ENCODE measurements at regions not wholly inside any gene's neighbourhood (a gene's known extent, or its start where the extent isn't known, plus 50 kb on each side); places are given as distances from the start of the nearest gene placed in this dataset.

DNA sequence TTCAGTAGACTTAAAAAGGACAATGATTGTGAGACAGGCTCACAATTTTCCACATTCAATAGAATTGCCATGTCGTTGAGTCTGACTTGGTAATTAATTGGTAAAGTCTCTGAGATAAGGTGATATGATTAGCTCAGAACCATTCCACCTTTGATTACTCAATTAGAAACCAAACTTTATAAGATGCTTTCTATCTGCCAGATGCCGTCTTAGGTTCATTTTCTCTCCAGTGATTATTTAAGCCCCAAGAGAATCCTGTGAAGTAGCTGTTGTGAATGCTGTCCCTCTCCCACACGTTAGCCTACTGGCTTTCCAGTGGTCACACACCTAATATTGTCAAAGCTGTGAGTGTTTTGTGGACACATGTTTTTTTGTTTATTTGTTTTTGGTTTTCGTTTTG, 528.9 kb upstream of the ZNF462 start:
- no peak overlapping the region for H3K4me3 ChIP-seq (replicated peaks; ENCODE audit: low read depth, low read length)
- TF ChIP-seq, protein P1, sequence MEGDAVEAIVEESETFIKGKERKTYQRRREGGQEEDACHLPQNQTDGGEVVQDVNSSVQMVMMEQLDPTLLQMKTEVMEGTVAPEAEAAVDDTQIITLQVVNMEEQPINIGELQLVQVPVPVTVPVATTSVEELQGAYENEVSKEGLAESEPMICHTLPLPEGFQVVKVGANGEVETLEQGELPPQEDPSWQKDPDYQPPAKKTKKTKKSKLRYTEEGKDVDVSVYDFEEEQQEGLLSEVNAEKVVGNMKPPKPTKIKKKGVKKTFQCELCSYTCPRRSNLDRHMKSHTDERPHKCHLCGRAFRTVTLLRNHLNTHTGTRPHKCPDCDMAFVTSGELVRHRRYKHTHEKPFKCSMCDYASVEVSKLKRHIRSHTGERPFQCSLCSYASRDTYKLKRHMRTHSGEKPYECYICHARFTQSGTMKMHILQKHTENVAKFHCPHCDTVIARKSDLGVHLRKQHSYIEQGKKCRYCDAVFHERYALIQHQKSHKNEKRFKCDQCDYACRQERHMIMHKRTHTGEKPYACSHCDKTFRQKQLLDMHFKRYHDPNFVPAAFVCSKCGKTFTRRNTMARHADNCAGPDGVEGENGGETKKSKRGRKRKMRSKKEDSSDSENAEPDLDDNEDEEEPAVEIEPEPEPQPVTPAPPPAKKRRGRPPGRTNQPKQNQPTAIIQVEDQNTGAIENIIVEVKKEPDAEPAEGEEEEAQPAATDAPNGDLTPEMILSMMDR (IDR thresholded peaks at IDR 0.05; ENCODE audit: low read length, missing control alignments): no peak
- no peak for DNase-seq (ENCODE audit: low read depth)

GRCh38 chr9:106339882-106340281, 523.1 kb upstream of the ZNF462 start:
- TF ChIP-seq, protein P1 (IDR thresholded peaks at IDR 0.05; ENCODE audit: low read length, missing control alignments): no peak
- H3K4me3 ChIP-seq (replicated peaks; ENCODE audit: low read depth, low read length): no peak overlapping the region
- no peak for DNase-seq (ENCODE audit: low read depth)

DNA sequence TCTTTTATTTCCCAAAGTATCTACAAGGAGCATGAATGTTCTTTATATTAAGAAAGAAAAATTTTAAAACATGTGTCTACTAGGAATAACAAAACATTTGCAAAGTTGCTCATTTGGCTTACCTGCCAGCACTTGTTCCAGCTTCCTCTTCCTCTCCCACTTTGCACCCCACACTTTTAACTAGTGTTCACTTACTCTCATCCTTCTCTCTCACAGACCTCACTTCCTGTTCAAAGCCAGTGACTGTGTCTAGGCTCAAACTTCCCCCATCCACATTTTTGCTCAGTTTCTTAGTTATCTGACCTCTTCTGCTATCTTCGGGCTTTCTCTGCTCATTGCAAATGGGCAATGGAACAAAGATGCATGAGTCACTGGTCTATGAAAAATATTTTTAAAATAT, 512.2 kb upstream of the ZNF462 start:
- TF ChIP-seq, protein P1 (IDR thresholded peaks at IDR 0.05; ENCODE audit: low read length, missing control alignments): no peak
- DNase-seq (ENCODE audit: low read depth): no peak
- H3K4me3 ChIP-seq (replicated peaks; ENCODE audit: low read depth, low read length): no peak overlapping the region

DNA sequence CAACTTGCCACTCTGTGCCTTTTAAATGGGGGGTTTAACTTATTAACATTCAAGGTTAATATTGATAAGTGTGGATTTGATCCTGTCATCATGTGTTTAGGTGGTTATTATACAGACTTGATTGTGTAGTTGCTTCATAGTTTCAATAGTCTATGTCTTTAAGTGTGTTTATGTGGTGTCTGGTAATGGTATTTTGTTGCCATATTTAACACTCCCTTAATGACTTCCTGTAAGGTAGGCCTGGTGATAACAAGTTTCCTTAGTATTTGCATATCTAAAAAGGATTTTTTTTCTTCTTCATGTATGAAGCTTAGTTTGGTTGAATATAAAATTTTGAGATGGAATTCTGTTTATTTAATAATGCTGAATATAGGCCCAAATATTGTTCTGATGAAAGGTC, 506.0 kb upstream of the ZNF462 start:
- TF ChIP-seq, protein P1 (IDR thresholded peaks at IDR 0.05; ENCODE audit: low read length, missing control alignments): no peak
- no peak overlapping the region for H3K4me3 ChIP-seq (replicated peaks; ENCODE audit: low read depth, low read length)
- DNase-seq (ENCODE audit: low read depth): no peak

GRCh38 chr9:106358331-106358730, 504.6 kb upstream of the ZNF462 start:
- no peak overlapping the region for H3K4me3 ChIP-seq (replicated peaks; ENCODE audit: low read depth, low read length)
- no peak for DNase-seq (ENCODE audit: low read depth)
- TF ChIP-seq, protein P1 (IDR thresholded peaks at IDR 0.05; ENCODE audit: low read length, missing control alignments): no peak

- H3K4me3 ChIP-seq (replicated peaks; ENCODE audit: low read depth, low read length): no peak overlapping the region
- TF ChIP-seq, protein P1 (IDR thresholded peaks at IDR 0.05; ENCODE audit: low read length, missing control alignments): no peak
- DNase-seq (ENCODE audit: low read depth): no peak
These were observed 486.3 kb upstream of the ZNF462 start for GRCh38 chr9:106376689-106377088.

DNA sequence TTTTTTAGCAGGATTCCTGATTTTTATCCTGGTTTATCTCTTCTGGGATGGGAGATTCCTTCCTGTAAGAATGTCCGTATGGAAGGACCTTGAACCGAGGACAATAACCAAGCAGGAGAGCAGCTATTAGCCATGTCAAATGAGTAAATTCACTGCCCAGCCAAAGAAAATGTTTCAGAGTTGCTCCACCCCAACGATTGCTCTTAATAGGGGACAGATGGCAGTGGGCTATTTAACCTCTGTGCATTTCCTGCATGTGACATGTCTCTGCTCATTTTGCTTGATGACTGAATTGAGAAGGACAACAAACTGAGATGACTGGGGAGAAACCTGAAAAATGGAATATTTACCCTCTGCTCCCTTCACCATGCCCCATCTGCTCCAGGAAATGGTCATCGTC, 479.9 kb upstream of the ZNF462 start:
- TF ChIP-seq, protein P1 (IDR thresholded peaks at IDR 0.05; ENCODE audit: low read length, missing control alignments): no peak

More for the DNA sequence above, 479.9 kb upstream of the ZNF462 start:
- no peak overlapping the region for H3K4me3 ChIP-seq (replicated peaks; ENCODE audit: low read depth, low read length)
- DNase-seq (ENCODE audit: low read depth): no peak

Measured in fibroblast of pulmonary artery (primary cell).